ENCODE measurements at regions not wholly inside any gene's neighbourhood (a gene's known extent, or its start where the extent isn't known, plus 50 kb on each side); places are given as distances from the start of the nearest gene placed in this dataset.

DNA sequence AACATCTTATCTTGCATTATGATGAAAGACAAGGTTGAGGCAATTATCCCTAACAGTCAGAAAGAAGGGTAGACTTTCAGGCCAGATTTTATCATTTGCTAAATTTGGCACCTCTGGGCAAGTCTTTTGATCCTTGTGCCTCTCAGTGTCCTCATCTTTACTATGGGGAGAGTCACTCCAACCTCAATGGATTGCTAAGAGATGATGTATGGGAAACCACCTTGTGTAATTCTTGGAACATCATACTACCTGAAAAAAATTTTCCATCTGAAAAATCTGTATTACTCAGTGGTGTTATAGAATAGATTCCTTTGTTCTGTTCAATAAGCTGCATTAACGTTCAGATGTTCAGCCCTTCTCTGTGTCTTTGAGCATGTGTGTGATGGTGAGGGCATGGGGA, 230.7 kb downstream of the TGFB2 start:
- no peak for DNase-seq (ENCODE audit: low read depth in 2 of 2)

DNA sequence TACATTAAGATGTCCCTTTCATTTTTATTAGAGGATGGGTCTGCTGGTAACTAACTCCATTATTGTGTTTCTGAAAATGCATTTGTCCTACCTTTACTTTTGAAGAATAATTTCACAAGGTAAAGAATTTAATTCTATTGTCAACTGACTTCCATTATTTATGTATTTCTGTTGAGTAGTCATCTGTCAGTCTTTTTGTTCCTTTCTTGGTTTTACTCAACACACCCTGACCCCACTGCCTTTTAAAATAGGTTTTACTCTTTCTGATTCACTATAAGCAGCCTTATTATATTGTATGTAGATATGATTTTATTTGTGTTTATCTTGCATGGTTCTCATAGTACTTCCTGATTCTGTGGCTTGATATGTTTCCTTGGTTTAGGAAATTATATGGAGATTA, 237.5 kb downstream of the TGFB2 start:
- DNase-seq (ENCODE audit: low read depth in 2 of 2): no peak

DNA sequence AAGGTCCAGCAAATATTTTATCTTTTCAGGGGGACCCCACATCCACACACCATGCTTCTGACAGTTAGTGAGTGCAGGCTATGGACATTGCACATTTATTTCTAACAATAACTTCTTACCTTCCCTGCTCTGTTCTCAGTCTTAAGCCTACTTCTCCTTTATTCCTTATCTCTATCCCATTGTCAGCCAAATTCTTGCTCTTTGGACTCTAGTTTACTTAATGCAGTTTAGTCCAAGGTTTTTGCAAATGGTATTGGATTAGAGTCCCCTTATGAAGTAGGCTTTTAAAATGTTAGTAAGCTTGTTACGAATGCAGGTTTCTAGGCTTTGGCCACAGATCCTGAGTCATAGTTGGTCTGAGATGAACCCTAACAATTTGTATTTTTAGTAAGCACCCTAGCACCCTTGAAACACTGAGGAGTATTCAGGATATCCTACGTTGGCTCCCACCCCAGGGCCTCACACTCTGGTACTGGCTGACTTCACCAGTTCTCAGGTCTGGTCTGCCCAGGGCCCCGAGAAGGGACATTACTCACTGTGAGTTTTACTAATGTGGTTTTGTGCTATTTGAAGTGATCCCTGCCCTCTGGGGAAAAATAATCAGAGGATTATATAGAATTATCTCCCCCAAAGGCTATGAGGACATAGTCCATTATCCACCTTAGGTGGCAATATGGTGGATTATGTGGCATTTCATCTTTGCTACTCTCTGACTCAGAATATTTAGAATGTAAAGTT, 239.5 kb downstream of the TGFB2 start:
- no peak for DNase-seq (ENCODE audit: low read depth in 2 of 2)

DNA sequence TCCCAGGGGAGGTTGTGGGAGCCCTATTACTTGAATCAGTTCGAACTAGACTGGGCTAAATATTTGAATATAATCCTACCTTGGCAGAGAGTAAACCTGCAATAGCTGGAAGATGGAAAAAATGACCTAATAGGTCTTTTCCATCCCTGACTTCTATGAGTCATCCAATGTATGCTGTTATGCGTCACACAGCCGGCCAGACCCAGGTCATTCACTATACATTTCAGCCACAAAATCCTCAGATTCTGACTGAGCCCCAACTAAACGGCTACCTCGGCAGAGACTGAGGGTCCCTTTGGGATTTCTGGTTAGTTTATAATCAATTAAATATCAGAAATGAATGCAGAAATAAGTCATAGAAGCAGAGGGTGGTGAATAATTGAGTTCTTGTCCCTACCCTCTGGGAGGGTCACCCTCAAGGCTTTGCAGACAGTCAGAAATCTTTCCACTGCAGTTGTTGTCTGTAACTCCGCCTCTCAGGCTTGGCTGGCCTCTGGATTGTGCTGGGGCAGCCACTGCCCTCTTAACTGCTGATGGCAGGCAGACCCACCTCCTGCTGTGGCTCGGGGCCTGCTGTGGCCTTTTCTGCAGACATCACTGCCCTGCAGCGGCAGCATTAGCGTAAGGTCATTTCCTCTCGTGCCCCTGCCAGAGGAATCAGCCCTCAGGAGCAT, 240.5 kb downstream of the TGFB2 start:
- DNase-seq (ENCODE audit: low read depth in 2 of 2): peak; percentile 61

DNA sequence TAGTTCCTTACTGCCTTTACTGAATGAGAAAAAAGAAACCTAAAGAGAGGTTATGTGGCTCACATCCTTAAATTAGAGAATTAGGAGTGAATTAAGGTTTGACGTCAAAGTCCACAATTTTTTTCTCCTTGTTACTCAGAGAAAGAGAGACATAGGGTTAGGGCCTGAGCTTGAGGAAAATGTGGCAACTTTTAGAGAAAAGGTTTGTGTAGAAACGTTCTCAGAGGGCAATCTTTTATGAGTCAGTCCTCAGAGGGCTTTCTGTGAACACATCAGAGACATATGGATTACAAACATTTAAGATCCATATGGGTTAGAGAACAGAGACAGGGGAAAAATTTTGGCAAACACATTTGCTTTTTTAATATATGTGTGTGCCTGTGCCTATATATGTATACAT, 242.8 kb downstream of the TGFB2 start:
- DNase-seq (ENCODE audit: low read depth in 2 of 2): peak in 1 of 2 experiments; percentile 17

DNA sequence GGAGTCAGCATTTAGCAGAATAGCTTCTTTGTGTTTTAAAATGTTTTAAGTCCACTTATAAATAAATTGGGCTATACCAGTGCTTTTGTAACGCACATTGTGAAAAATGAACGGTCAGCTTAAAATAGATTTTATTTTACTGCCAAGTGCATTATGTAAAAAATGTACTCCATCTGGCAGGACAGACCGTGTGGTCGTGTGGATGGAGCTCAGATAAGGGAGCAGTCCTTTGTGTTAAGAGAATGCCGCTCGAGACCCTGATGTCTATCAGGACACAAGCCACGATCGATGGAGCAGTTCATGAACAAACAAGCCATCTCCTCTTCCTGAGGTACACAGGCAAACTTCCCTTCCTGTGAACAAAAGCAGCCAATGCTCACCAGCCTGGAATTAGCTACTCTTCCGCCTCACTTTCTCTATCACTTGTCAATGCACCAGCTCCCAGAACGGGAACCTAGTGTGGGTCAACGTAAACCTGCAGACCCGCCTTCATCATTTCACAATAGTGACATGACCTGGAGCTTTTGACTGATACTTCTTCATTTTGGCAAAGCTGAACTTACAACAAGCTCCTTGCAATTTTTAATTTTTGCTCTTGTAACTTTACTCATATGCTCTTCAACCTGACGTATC, 243.5 kb downstream of the TGFB2 start:
- DNase-seq (ENCODE audit: low read depth in 2 of 2): no peak

DNA sequence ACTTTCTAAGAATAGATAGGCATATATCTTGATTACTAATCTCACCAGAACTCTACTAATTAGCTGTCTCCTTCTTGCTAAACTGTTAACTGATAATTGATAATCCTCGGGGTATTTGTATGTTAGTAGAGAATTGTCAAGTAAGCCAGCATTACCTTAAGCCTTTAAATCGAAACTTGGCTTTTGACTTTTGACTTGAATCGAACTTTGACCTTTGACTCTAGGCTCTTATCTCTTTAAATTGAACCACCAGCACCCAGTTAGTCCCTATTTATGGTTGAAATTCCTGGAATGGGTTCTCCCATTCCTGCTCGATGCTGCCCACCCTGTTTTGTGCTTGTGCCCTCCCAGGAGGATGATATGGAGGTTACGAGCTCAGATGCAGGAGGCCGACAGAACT, 244.4 kb downstream of the TGFB2 start:
- DNase-seq (ENCODE audit: low read depth in 2 of 2): no peak

DNA sequence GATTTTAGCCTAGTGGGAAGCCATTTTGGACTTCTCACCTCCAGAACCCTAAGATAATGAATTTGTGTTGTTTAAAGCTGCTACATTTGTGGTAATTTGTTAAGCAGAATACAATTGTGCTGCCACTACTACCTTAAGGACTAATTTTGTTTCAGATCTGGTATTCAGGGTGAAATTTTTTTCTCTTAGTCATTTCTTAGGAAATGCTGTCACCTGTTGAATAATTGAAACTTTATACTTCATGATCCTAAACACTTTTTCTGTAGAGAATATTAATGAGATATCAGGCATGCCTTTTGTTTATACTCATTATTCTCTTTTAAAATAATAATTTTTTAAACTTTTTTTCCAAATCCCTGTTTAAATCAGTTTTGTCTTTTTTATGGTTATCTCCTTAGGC, 246.8 kb downstream of the TGFB2 start:
- DNase-seq (ENCODE audit: low read depth in 2 of 2): no peak

DNA sequence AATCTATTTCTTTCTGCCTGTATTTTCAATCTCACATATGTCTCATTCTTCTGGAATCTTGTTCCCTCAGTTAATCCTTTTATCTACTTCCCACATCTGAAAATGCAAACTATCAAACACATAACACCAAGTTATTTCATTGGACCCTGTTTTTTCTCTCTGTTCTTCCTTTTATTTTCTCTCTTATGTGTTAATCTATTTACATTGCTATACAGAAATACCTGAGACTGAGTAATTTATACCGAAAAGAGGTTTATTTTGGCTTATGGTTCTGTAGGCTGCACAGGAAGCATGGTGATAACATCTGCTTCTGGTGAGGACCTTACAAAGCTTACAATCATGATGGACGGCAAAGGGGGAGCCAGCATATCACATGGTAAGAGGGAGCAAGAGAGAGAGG, 247.6 kb downstream of the TGFB2 start:
- DNase-seq (ENCODE audit: low read depth in 2 of 2): no peak

DNA sequence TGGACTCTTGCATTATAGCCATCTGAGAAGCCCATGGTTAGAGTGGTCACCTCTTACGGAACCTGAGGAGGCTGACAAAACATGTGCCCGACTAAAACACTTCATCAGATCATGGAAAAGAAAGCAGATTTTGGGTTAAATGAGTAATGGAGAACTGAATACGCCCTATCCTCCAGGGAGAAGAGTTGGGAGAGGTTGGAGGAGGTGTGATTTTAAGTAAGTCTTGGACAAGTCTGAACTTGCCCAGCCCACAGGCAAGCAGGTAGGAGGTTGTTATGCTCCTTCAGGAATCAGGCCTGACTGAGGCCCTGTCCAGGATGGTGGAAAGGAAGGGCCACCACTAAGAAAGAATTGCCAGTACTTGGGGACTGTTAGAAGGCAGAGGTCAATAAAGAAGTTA, 255.8 kb downstream of the TGFB2 start:
- no peak for DNase-seq (ENCODE audit: low read depth in 2 of 2)

DNA sequence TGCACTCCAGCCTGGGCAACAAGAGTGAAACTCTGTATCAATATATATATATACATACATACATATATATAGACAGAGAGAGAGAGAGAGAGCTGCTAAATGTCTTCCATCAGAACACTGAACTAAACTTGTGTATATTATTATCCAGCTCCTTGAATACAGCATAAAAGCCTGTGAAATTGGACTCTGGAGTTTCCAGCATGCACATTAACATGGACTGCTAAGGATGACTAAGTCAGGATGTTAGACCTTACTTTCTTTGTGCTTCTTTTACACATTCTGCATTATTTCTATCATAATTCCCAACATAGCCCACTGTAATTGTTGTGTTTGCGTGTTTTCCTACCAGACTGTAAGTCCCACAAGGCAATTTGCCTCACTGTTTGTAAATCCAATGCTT, 259.1 kb downstream of the TGFB2 start:
- no peak for DNase-seq (ENCODE audit: low read depth in 2 of 2)

DNA sequence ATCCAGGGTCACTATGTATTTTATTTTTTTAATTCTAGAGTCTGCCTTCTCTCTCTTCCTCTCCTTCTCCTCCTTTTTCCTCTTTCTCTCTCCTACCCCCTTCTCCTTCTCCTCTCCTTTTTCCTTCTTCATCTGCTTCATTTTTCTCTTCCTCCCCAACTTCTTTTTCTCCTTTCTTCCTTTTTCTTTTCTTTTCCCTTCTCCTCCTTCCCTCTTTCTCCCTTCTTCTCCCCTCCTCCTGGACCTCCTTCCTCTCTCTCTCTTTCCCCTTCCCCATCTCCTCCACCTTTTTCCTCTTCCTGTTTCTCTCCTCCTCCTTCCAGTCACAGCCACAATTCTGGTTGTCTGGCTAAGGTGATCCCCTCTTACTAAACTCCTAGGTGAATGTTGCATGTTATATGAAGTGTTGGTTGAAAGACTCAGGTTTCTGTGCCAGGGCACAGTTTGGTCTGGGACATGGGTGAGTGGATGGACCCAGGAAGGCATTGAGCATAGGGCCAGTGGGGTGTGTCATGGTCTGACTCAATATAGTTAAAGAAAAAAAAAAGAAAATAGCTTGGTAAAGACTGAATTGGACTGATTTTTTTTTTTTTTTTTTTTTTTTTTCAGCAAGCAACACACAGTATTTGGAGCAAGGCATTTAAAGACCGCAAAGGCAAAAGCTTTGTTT, 266.9 kb downstream of the TGFB2 start:
- no peak for DNase-seq (ENCODE audit: low read depth in 2 of 2)

DNA sequence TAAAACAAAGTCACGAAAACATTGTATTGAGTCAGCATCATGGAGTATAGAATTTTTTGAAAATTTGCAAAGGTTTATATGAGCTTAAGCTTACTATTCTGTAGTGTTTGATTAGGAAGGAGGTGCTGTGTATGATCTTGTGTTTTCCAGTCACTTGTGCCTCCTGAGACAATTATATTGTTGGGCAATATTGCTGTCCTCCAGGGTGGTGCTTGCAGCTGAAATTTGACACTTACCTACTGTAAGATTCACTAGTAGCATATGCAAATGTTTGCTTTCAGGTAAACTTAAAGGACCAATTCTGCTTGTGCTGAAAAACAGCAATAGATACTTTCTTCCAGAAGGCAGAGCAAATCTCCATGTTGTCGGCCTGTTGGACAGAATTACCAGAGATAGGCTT, 268.0 kb downstream of the TGFB2 start:
- DNase-seq (ENCODE audit: low read depth in 2 of 2): no peak

DNA sequence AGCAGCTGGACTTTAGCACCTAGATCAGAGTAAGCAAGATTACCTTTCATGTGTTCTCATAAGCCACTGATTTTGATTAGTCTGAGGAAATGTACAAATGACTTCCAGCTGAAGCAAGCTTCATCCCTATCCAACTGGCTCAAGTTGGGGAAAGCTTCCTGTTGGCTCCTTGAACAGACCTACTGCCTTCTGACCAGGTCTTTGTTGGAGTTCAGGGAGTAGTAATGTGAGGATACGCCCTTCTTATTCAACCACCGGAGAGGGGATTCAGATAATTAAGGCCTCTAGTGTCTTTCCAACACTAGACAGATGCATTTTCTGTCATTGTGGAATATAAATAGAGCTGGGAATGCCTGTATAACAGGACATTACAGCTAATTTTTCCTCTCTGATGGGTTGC, 268.9 kb downstream of the TGFB2 start:
- no peak for DNase-seq (ENCODE audit: low read depth in 2 of 2)

DNA sequence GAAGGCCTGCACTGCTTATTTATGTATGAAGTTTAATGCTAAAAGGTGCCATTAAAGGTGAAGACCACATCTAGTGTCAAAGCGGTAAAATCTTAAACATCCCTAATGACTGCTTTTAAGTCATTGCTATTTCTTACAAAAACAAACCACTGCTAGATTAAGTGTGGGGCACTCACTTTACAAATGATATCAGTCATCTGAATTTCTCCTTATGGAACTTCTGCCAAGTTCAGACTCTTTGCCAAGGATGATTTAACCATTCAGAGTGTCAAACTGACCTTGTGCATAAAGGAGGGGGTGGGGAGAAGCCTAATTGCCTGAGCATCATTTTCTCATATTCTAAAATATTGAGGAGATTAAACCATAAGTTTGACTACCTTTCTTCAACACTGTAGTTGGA, 271.5 kb downstream of the TGFB2 start:
- no peak for DNase-seq (ENCODE audit: low read depth in 2 of 2)

DNA sequence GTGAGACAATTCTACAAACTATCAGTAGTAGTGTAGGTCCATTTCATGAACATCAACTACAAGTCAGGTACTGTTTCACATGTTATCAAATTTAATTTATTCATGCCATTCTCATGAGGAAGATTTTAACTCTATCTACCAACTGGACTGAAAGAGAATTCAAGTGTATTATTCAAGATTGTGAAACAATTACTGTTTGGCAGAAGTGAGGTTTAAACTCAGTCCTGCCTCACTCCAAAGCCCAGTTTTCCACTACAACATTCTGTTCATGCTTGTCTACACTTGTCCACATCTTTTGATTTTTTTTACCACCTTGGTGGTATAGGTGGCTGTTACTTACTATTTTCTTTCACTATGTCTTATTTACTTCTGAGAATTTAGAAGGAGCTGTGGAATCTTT, 272.9 kb downstream of the TGFB2 start:
- no peak for DNase-seq (ENCODE audit: low read depth in 2 of 2)

DNA sequence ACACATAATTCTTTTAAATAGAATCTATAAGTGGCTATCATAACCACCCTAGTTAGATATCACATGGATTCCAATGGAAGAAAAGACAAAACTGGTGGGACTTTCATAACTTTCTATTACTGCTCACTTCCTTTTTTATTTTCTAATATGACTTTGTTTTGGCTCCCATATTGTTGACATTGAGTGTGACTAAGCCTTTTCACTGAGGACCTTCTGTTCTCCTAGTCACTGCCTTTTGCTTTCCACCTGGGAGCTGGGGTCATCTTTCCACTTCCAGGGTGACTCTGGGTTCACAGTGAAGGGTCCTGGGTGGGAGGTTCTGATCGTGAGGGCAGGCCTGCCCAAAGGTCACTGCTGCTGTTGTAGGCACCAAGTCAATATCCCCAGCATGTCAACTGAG, 275.8 kb downstream of the TGFB2 start:
- DNase-seq (ENCODE audit: low read depth in 2 of 2): no peak

DNA sequence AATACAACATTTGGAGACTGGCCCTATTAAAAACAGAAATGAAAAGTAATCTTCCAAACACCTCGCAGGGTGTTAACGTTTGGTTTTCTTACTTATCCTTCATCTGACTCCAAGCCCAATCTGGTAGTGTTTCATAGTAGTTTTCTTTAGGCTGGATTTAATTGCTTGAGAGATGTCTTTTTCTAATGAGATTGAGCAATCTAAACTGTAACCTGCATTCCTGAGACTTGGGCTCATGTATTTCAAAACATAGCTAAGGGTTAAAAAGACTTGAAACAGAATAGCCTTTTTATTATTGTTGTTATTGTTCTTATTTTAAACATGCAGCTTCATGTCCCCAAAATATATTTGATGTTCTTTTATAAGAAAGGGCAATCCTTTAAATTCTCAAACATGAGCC, 278.9 kb downstream of the TGFB2 start:
- no peak for DNase-seq (ENCODE audit: low read depth in 2 of 2)

DNA sequence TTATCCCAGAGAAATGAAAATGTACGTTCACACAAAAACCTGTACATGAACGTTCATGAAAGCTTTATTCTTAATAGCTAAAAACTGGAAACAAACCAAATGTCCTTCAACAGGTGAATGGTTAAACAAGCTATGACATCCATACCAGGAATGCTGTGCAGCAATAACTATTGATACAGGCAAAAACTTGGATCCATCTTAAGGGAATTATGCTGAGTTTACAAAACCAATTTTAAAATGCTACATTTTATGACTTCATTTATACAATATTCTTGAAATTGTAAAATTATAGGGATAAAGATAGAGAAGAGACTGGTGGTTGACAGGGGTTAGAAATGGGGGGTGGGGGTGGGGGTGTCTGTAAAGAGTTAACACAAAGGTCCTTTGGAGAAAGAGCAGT, 280.3 kb downstream of the TGFB2 start:
- no peak for DNase-seq (ENCODE audit: low read depth in 2 of 2)

DNA sequence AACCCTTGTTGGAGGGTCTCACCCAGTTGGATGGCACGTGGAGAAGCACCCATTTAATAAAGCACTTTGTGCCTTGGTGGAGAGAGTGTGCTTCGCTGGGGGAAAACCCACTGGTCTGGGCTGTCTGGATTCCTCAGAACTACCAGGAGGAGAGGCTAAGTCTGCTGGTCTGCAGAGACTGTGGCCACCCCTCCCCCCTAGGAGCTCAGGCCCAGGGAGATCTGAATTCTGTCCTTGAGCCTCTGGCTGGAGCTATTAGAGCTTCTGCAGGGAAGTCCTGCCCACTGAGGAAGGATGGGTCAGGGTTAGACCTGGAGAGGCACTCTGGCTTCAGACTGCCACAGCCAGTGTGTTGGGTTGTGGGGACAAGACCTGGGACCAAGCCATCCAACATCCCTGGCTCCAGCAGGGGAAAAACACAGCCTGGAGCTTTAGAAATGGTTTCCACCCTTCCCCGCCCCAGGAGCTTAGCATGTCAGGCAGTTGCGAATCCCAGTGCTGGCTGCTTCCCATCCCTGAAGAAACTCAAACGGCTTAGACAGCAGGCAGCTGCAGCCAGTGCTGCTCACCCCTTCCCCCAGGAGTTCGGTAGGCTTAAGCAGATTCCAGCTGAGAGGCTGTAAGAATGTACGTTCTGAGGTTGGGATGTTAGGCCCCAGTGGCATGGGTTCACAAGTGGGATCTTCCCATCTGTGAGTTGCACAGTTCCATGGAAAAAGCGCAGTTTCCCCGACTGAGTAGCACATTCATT, 288.3 kb downstream of the TGFB2 start:
- DNase-seq (ENCODE audit: low read depth in 2 of 2): no peak

DNA sequence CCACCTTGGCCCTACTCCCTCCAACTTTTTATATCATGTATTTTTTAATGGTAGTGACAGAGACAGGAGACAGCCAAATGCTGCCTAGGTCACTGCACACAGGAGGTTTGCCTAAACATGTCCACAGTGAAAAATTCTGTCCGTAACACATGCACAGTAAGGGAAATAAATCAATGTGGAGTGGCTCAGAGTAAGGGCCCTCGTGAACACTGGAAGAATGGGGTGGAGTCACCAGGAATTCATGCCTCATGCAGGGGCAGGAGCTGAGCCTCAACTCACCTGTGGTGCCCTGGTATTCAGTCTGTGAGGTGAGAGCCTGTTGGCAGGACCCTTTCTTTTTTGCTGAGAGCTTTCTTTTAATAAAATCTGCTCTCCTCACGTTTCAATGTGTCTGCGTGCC, 289.1 kb downstream of the TGFB2 start:
- no peak for DNase-seq (ENCODE audit: low read depth in 2 of 2)

DNA sequence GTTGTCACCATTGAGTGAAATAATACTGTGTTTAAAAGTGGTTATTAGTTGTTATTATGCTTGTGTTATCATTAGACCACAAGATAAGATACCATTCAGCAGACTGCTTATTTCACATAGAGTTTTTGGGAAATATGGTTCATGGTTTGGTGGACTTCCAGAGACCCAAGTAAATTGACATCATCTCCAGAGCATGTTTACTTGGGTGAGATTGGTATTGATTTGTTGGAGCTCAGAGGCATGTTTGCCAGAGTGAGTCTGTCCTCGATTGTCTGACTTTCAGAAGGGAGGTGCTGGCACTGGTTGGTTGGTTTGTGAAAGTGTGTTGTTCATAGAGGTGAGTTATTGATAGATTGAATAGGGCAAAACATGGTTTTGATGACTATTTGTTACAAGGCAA, 291.4 kb downstream of the TGFB2 start:
- no peak for DNase-seq (ENCODE audit: low read depth in 2 of 2)
